CD4-positive, alpha-beta memory T cell (primary cell): ENCODE measurements at regions not wholly inside any gene's neighbourhood (a gene's known extent, or its start where the extent isn't known, plus 50 kb on each side); places are given as distances from the start of the nearest gene placed in this dataset.
"Not testable (repeated sequence)": the region's sequence is repeated elsewhere in the genome, so short reads cannot be mapped to it uniquely, and the experiment has no call there.

ENCODE experiments used
- CTCF ChIA-PET: fragments of 350-600 bp; sonication (Branson Sonifier 250); formaldehyde crosslinking; loops from one replicate; lab custom pipeline; 2021; ENCODE audit warnings: inconsistent platforms; ENCODE audit not compliant: partially characterized antibody; lab: Charles Lee
- POLR2A ChIA-PET: fragments of 350-600 bp; sonication (Branson Sonifier 250); formaldehyde crosslinking; loops from one replicate; lab custom pipeline; 2021; ENCODE audit not compliant: partially characterized antibody; lab: Charles Lee
- DNase-seq, 5 donors: peaks; one replicate each; pipeline versions ENCODE4 v3.0.0 to v3.0.0-alpha.2; 2020 to 2022; ENCODE audit warnings: mixed read lengths in 1 of 5
- H3K27ac ChIP-seq: one replicate; pipeline ENCODE4 v1.7.0; 2013; ENCODE audit warnings: low read depth, low read length
- H3K27me3 ChIP-seq: 2 replicates; pipeline ENCODE4 v1.7.0; 2013; ENCODE audit warnings: mild to moderate bottlenecking, low read length, moderate library complexity; ENCODE audit not compliant: insufficient read depth
- H3K36me3 ChIP-seq: 2 replicates; pipeline ENCODE4 v1.7.0; 2013; ENCODE audit warnings: mild to moderate bottlenecking, low read length, moderate library complexity; ENCODE audit not compliant: insufficient read depth
- H3K4me1 ChIP-seq: 2 replicates; pipeline ENCODE4 v1.7.0; 2013; ENCODE audit warnings: mild to moderate bottlenecking, low read length, moderate library complexity; ENCODE audit not compliant: insufficient read depth
- H3K4me3 ChIP-seq, 2 donors: one replicate each; pipeline ENCODE4 v1.7.0; 2013; ENCODE audit warnings: low read length in 2 of 2, mild to moderate bottlenecking in 1 of 2
- H3K9me3 ChIP-seq, 2 donors: one replicate each; pipeline ENCODE4 v1.7.0; 2013; ENCODE audit warnings: low read length in 2 of 2, control low read depth in 1 of 2; ENCODE audit not compliant: control insufficient read depth in 1 of 2
- H3K27ac Mint-ChIP-seq, 7 donors: one replicate each; pipeline ENCODE4 v1.8.0; 2020 to 2021; ENCODE audit warnings: mixed read lengths in 7 of 7, mild to moderate bottlenecking in 6 of 7, inconsistent platforms in 3 of 7, moderate library complexity in 3 of 7
- H3K27me3 Mint-ChIP-seq, 2 donors: one replicate each; pipeline ENCODE4 v1.8.0; 2020 to 2021; ENCODE audit warnings: mixed read lengths in 2 of 2
- H3K36me3 Mint-ChIP-seq, 2 donors: one replicate each; pipeline ENCODE4 v1.8.0; 2020 to 2021; ENCODE audit warnings: mixed read lengths in 2 of 2, inconsistent platforms in 1 of 2, mild to moderate bottlenecking in 1 of 2
- H3K4me1 Mint-ChIP-seq, 4 donors: one replicate each; pipeline ENCODE4 v1.8.0; 2020 to 2021; ENCODE audit warnings: mixed read lengths in 4 of 4, mild to moderate bottlenecking in 1 of 4
- H3K4me3 Mint-ChIP-seq, 8 donors: one replicate each; pipeline ENCODE4 v1.8.0; 2020 to 2021; ENCODE audit warnings: mixed read lengths in 8 of 8, mild to moderate bottlenecking in 7 of 8, moderate library complexity in 6 of 8, inconsistent platforms in 3 of 8
- H3K9me3 Mint-ChIP-seq, 8 donors: one replicate each; pipeline ENCODE4 v1.8.0; 2020 to 2021; ENCODE audit warnings: mixed read lengths in 8 of 8, mild to moderate bottlenecking in 5 of 8, inconsistent platforms in 3 of 8, moderate library complexity in 1 of 8
- intact Hi-C: fragments of 100-400 bp; cut with micrococcal nuclease; formaldehyde crosslinking; loops from one replicate; pipeline ENCODE4 v1.15.1; 2023

- Histone ChIP-seq H3K27ac (no peak overlapping the region), H3K4me1 (no peaks in the 10 kb centered on the region), H3K4me3 (no peak overlapping the region), H3K9me3 (peaks cover 0 to 3% of the 10 kb centered on the region in 2 donors), H3K27me3 (no peaks in the 10 kb centered on the region), H3K36me3 (no peaks in the 10 kb centered on the region)
- no peaks in the 10 kb centered on the region for H3K36me3 Mint-ChIP-seq
- no peaks in the 10 kb centered on the region for H3K27me3 Mint-ChIP-seq
- ChIA-PET POLR2A (no interaction called here), CTCF (no interaction called here)
- intact Hi-C loops = no loop called here
- no peak for DNase-seq
- H3K9me3 Mint-ChIP-seq = peaks cover 3 to 25% (median 13%) of the 10 kb centered on the region in 8 donors
- H3K4me3 Mint-ChIP-seq = no peak overlapping the region
- H3K27ac Mint-ChIP-seq = no peak overlapping the region
- H3K4me1 Mint-ChIP-seq = no peaks in the 10 kb centered on the region
Measured at GRCh38 chr6:155771822-155772221, 316.2 kb upstream of the NOX3 start.

- Histone ChIP-seq H3K4me3 (no peak overlapping the region), H3K9me3 (peaks cover 0 to 3% of the 10 kb centered on the region in 2 donors), H3K27me3 (no peaks in the 10 kb centered on the region), H3K27ac (no peak overlapping the region), H3K4me1 (no peaks in the 10 kb centered on the region), H3K36me3 (no peaks in the 10 kb centered on the region)
- Mint-ChIP-seq H3K36me3 (no peaks in the 10 kb centered on the region), H3K4me1 (no peaks in the 10 kb centered on the region), H3K27ac (no peak overlapping the region), H3K27me3 (no peaks in the 10 kb centered on the region), H3K9me3 (peaks cover 3 to 25% (median 13%) of the 10 kb centered on the region in 8 donors), H3K4me3 (no peak overlapping the region)
- CTCF ChIA-PET = no interaction called here
- intact Hi-C loops = no loop called here
- POLR2A ChIA-PET = no interaction called here
- DNase-seq = no peak
Measured at GRCh38 chr6:155770856-155771255, 315.2 kb upstream of the NOX3 start.

GRCh38 chr6:155770313-155770712 is 314.7 kb upstream of the NOX3 start:
- H3K36me3 Mint-ChIP-seq = no peaks in the 10 kb centered on the region
- no peaks in the 10 kb centered on the region for H3K27me3 ChIP-seq
- POLR2A ChIA-PET = no interaction called here
- no peaks in the 10 kb centered on the region for H3K4me1 ChIP-seq
- H3K4me3 Mint-ChIP-seq = no peak overlapping the region
- no peak overlapping the region for H3K4me3 ChIP-seq
- no peak overlapping the region for H3K27ac Mint-ChIP-seq
- DNase-seq = no peak
- H3K27me3 Mint-ChIP-seq = no peaks in the 10 kb centered on the region
- H3K36me3 ChIP-seq = no peaks in the 10 kb centered on the region
- intact Hi-C loops = no loop called here
- H3K4me1 Mint-ChIP-seq = no peaks in the 10 kb centered on the region
- H3K9me3 Mint-ChIP-seq = peaks cover 3 to 25% (median 13%) of the 10 kb centered on the region in 8 donors
- CTCF ChIA-PET = no interaction called here
- H3K9me3 ChIP-seq = peaks cover 0 to 3% of the 10 kb centered on the region in 2 donors
- H3K27ac ChIP-seq = no peak overlapping the region

- ChIA-PET CTCF (no interaction called here), POLR2A (no interaction called here)
- no peaks in the 10 kb centered on the region for H3K27me3 Mint-ChIP-seq
Measured at GRCh38 chr6:155765275-155766194, 309.9 kb upstream of the NOX3 start.

GRCh38 chr6:155762649-155763048 is 307.0 kb upstream of the NOX3 start:
- intact Hi-C loops = no loop called here
- no peaks in the 10 kb centered on the region for H3K36me3 ChIP-seq
- H3K9me3 ChIP-seq = no peaks in the 10 kb centered on the region
- H3K27me3 Mint-ChIP-seq = no peaks in the 10 kb centered on the region
- no peak for DNase-seq
- H3K4me1 ChIP-seq = no peaks in the 10 kb centered on the region
- no peak overlapping the region for H3K4me3 ChIP-seq
- H3K27ac Mint-ChIP-seq = no peak overlapping the region
- no peak overlapping the region for H3K4me3 Mint-ChIP-seq
- no peaks in the 10 kb centered on the region for H3K27me3 ChIP-seq
- peaks cover 0 to 3% (median 0%) of the 10 kb centered on the region in 8 donors for H3K9me3 Mint-ChIP-seq
- POLR2A ChIA-PET = no interaction called here
- CTCF ChIA-PET = no interaction called here
- H3K4me1 Mint-ChIP-seq = no peaks in the 10 kb centered on the region
- no peaks in the 10 kb centered on the region for H3K36me3 Mint-ChIP-seq
- no peak overlapping the region for H3K27ac ChIP-seq

More at GRCh38 chr6:155765275-155766194, 309.9 kb upstream of the NOX3 start:
- Mint-ChIP-seq H3K9me3 (peaks cover 0 to 16% (median 6%) of the 10 kb centered on the region in 8 donors), H3K36me3 (no peaks in the 10 kb centered on the region), H3K4me1 (no peaks in the 10 kb centered on the region), H3K27ac (no peak overlapping the region), H3K4me3 (no peak overlapping the region)
- Histone ChIP-seq H3K4me3 (no peak overlapping the region), H3K4me1 (no peaks in the 10 kb centered on the region), H3K27me3 (no peaks in the 10 kb centered on the region), H3K27ac (no peak overlapping the region), H3K36me3 (no peaks in the 10 kb centered on the region), H3K9me3 (no peaks in the 10 kb centered on the region)
- intact Hi-C loops = no loop called here
- DNase-seq = no peak

GRCh38 chr6:155755452-155755851 is 299.8 kb upstream of the NOX3 start:
- H3K4me3 Mint-ChIP-seq = no peak overlapping the region
- Histone ChIP-seq H3K36me3 (no peaks in the 10 kb centered on the region), H3K9me3 (no peaks in the 10 kb centered on the region), H3K27ac (no peak overlapping the region), H3K27me3 (no peaks in the 10 kb centered on the region), H3K4me3 (no peak overlapping the region), H3K4me1 (no peaks in the 10 kb centered on the region)
- POLR2A ChIA-PET = no interaction called here
- CTCF ChIA-PET = no interaction called here
- no peak for DNase-seq
- intact Hi-C loops = no loop called here
- H3K36me3 Mint-ChIP-seq = no peaks in the 10 kb centered on the region
- H3K27me3 Mint-ChIP-seq = peaks cover 0 to 2% of the 10 kb centered on the region in 2 donors
- no peak overlapping the region for H3K27ac Mint-ChIP-seq
- no peaks in the 10 kb centered on the region for H3K4me1 Mint-ChIP-seq
- H3K9me3 Mint-ChIP-seq = peaks cover 0 to 21% (median 14%) of the 10 kb centered on the region in 8 donors

GRCh38 chr6:155748778-155749177 is 293.1 kb upstream of the NOX3 start:
- intact Hi-C loops, H3K27me3 Mint-ChIP-seq, H3K27me3 ChIP-seq, H3K4me3 ChIP-seq, POLR2A ChIA-PET, H3K36me3 ChIP-seq, H3K9me3 ChIP-seq, DNase-seq, H3K36me3 Mint-ChIP-seq, H3K27ac Mint-ChIP-seq, H3K4me1 Mint-ChIP-seq, H3K4me3 Mint-ChIP-seq, H3K27ac ChIP-seq, CTCF ChIA-PET, H3K4me1 ChIP-seq: not testable (repeated sequence)
- H3K9me3 Mint-ChIP-seq = peaks cover 0 to 16% (median 11%) of the 10 kb centered on the region in 8 donors
